ENCODE measurements at regions not wholly inside any gene's neighbourhood (a gene's known extent, or its start where the extent isn't known, plus 50 kb on each side); places are given as distances from the start of the nearest gene placed in this dataset.

- H3K36me3 ChIP-seq (ENCODE audit: control insufficient read depth, insufficient read depth, low read length): no peaks in the 10 kb centered on the region
- H3K9me3 ChIP-seq (ENCODE audit: control insufficient read depth, insufficient read depth, low read length): no peaks in the 10 kb centered on the region
- H3K23ac ChIP-seq (ENCODE audit: low read depth, low read length): no peak overlapping the region
- H3K79me1 ChIP-seq (ENCODE audit: low read depth in 1 of 2, low read length in 2 of 2): no peaks in the 10 kb centered on the region
- H3K4me3 ChIP-seq (ENCODE audit: insufficient read depth, low read depth, low read length): no peak overlapping the region
- BruUV-seq (replicated peaks): no TSS peak
- no peaks in the 10 kb centered on the region for H3K9me1 ChIP-seq (ENCODE audit: insufficient read depth, low read length)
- H3K56ac ChIP-seq (ENCODE audit: extremely low read depth, insufficient read depth, low read length): no peak overlapping the region
- H3K18ac ChIP-seq (ENCODE audit: low read depth, low read length): no peak overlapping the region
- no peaks in the 10 kb centered on the region for H3K27me3 ChIP-seq (ENCODE audit: control insufficient read depth, insufficient read depth, low read length)
- no peak for DNase-seq
- dilution Hi-C loops (cut with HindIII; ENCODE audit: low sequenced_read_pairs, unreplicated experiment): no loop called here
- H2BK5ac ChIP-seq (ENCODE audit: low read depth, low read length, poor library complexity, severe bottlenecking): no peak overlapping the region
- in situ Hi-C loops (cut with MboI; ENCODE audit: low sequenced_read_pairs): no loop called here
- no peak overlapping the region for H3K4me2 ChIP-seq (ENCODE audit: low read depth, low read length)
- no peak overlapping the region for H2AK9ac ChIP-seq (replicated peaks; ENCODE audit: low read depth, low read length, poor library complexity)
- no peaks in the 10 kb centered on the region for H3K4me1 ChIP-seq (ENCODE audit: control insufficient read depth, insufficient read depth, low read length)
- no peak overlapping the region for H3K9ac ChIP-seq (ENCODE audit: low read depth, low read length)
- no peaks in the 10 kb centered on the region for H4K20me1 ChIP-seq (ENCODE audit: insufficient read depth, low read length)
- no peak overlapping the region for H4K5ac ChIP-seq (ENCODE audit: low read depth, low read length)
- POLR2A ChIA-PET (ENCODE audit: unreplicated experiment): no interaction called here
- TF ChIP-seq RFX5 (IDR thresholded peaks at IDR 0.05; ENCODE audit: low read depth, low read length): no peak
- no peak for TF ChIP-seq MXI1 (IDR thresholded peaks at IDR 0.05; ENCODE audit: borderline replicate concordance, low read depth, low read length)
- H3K4ac ChIP-seq (ENCODE audit: low read depth, low read length): no peak overlapping the region
- CTCF ChIA-PET: no interaction called here
- H2BK15ac ChIP-seq (ENCODE audit: low read depth, low read length): no peak overlapping the region
- no peak overlapping the region for H2BK20ac ChIP-seq (ENCODE audit: low read depth, low read length)
- H4K8ac ChIP-seq (ENCODE audit: low read depth in 2 of 2, low read length in 2 of 2): no peak overlapping the region
- no peak overlapping the region for H4K91ac ChIP-seq (ENCODE audit: insufficient read depth, low read depth, low read length)
- H3K14ac ChIP-seq (replicated peaks; ENCODE audit: low read depth, low read length): no peak overlapping the region
- intact Hi-C loops (cut with micrococcal nuclease): no loop called here
- ATAC-seq (ENCODE audit: low read depth): no peak
- H2AK5ac ChIP-seq (ENCODE audit: low read depth, low read length): no peak overlapping the region
- no peak overlapping the region for H2BK120ac ChIP-seq (ENCODE audit: low read depth, low read length)
- no peak overlapping the region for H2AFZ ChIP-seq (replicated peaks; ENCODE audit: low read length, poor library complexity)
- no peak overlapping the region for H3K27ac ChIP-seq (ENCODE audit: insufficient read depth, low read length)
Measured at GRCh38 chr15:25541228-25541627, 102.4 kb upstream of the UBE3A start.

Measured in IMR-90 (cell line).